Smooth muscle cell of the brain vasculature (primary cell): ENCODE measurements at regions not wholly inside any gene's neighbourhood (a gene's known extent, or its start where the extent isn't known, plus 50 kb on each side); places are given as distances from the start of the nearest gene placed in this dataset.

ENCODE experiments used
- DNase-seq: peaks from one replicate; pipeline ENCODE4 v3.0.0-alpha.2; 2012; ENCODE audit warnings: low read depth, low spot score

DNA sequence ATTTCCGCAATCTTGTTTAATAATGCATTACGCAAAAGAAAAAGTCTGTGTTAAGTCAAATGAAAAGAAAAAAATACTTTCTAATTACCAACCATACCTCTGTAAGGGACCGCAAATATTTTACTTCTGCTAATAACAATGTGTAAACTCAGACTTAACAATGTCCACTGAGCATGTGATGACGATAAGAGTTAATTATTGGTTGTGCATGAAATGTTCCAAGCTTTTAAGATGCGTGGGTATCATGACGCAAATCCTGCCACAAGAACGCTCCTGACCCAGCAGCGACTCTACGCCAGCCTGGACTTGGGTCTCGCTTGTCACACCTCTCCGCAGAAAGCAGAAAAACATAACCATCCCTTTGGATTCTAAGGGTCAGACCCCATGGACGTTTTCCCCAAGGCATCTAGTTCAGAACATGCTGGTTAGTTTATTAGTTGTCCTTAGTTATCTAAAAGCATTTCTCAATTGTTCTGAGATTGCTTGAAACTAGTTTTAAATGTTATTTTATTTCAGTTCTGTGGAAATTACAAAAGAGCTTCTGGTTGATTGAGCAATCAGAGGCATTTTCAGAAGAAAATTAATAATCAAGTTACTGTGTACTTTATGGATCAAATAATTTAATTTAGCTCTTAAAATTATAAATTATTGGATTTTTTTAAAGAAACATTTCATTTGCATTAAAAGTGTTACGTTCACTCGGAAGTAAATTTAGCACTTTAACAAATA lies 779.9 kb upstream of the ARGLU1 start:
- no peak for DNase-seq

GRCh38 chr13:107342747-107343146 lies 774.8 kb upstream of the ARGLU1 start:
- no peak for DNase-seq

DNA sequence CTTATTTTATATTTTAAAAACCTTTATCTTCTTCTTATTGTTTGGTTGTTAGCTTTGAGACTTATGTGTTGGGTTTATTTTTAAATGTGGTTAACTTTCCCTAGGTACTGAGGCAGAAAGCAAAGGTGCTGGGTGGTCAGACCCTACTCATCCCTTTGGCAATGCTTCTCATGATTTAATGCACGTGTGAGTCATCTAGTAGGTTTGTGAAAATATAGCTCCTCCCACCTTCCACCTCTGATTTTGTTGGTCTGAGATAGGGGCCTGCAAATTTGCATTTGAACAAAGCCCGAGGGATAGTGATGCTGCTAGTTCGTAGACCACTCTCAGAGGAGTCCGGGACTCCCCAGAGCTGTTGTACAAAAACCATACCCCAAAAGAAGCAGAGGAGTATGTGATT lies 771.3 kb upstream of the ARGLU1 start:
- no peak for DNase-seq

DNA sequence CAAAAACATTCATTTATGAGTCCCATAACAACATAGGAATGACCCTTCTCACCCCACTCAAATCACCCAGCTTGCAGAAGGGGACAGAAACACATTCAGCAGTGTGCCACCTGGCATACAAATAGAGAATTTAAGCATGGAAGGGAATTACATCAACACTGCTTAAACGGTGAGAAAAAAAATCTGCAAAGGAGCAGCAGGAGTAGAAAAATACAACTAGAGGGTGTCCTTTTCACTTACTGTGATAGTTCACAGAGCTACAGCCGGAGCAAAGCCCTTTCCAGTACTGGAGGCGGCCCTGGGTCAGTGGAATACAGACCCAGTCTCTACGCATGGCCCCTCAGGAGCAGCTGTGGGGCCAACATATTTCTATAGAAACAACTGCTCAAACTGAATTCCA lies 764.3 kb upstream of the ARGLU1 start:
- no peak for DNase-seq

- no peak for DNase-seq
Measured at GRCh38 chr13:107331359-107331758, 763.4 kb upstream of the ARGLU1 start.

DNA sequence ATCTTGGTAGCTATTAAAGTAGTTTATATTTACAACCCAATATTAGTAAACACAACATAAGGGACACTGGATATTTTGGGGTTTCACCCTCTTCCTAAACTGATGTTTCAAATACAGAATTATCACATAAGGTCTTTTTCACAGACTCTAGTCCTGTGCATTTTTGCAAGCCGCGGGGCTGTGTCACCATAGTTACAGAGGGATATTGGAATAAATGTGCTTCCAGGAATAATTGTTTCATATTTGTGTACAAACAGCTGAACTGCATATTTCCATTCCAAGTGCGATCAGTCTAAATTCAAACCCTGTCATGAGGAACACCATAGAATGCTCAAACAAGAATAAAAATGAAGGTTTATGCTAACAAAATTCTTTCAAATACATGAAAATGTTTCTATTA lies 762.5 kb upstream of the ARGLU1 start:
- DNase-seq, result no peak

DNA sequence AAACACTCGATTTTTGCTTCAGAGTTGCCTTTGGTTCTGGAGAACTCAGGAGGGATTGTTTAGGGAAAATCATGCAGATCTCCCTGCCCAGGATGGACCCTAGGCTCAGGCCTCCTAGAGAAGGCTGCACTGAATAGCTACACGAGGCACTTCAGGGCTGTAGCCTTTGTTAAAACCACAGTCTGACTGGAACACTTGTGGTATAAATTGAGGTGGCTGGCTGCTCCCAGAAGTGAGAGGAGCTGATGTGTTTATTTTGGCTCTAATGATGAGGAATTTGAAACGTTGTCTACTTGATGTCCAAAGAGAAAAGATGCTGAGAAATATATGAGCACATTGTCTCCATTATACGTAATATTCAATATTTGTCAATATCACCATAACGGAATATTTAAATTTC lies 762.1 kb upstream of the ARGLU1 start:
- no peak for DNase-seq

- no peak for DNase-seq
Measured at GRCh38 chr13:107324416-107325204, 756.7 kb upstream of the ARGLU1 start.

DNA sequence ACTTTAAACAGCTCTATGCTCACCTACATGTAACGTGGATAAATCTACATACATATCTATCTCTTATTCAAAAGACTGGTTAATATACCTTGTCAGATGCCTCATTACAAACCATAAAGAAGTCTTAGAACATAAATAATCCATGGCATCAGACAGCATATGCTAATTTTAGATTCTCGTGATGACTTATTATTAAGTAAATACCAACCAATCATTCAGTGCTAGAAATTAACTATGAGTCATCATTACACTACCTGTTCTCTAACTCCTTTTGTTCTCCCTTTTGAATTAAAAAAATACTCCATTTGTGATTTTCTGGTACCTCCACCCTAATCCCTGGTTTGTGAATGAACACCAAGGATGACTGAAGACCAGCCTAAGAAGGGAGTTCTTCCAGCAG lies 754.3 kb upstream of the ARGLU1 start:
- no peak for DNase-seq

DNA sequence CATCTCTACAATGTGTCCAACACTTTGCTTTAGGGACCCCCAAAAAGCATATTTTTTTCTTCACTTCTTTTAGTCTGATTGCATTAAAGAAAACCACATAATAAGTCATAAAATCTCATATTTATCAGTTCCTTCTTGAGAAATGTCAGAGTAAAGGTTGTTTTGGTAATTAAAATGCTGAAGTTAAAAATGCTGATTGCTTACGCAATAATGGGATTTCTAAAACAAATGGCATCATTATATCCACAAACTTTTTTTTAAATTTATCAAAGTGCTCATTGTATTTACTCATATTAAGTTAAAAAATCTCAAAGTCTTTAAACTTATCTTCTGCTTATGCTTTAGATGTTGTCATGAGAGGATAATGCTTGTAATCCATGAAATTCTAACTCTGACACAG lies 737.2 kb upstream of the ARGLU1 start:
- no peak for DNase-seq

GRCh38 chr13:107301724-107302374 lies 733.9 kb upstream of the ARGLU1 start:
- DNase-seq, result no peak

DNA sequence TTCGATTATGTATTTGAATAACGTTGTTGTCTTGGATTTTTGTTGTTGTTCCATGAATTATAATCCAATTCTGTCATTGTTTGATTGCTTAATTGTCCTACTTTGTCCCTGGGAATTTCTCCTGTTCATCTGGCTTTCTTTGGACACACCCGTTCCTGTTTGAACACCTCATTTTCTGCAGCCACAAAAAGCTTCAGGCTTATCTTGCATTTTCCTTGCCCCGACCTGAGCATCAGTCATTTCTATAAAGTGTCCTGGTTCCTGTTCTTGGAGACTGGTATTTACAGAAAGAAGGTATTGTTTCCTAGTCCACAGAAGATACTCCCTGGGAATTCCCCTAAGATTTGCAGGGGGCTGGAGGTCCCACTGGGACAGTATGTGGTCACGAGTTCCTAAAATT lies 731.8 kb upstream of the ARGLU1 start:
- DNase-seq, result no peak

DNA sequence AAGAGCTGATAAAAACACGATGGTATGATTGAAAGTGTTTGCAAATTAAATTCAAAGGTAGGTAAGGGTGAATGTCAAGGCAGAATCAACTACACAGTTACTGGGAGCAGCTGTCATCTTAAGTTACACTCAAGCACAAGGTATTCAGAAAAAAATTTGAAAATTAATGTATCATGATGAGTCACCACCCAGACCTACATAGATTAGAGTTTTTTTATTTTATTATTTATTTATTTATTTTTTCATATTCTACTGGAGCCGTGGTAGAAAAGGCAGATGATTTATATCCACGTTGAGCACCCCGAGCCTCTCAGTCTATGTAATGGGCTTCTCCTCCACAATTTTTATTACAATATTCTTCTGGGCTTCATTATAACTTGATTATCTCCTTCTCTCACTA lies 728.9 kb upstream of the ARGLU1 start:
- DNase-seq, result no peak

GRCh38 chr13:107295416-107296140 lies 727.6 kb upstream of the ARGLU1 start:
- no peak for DNase-seq

DNA sequence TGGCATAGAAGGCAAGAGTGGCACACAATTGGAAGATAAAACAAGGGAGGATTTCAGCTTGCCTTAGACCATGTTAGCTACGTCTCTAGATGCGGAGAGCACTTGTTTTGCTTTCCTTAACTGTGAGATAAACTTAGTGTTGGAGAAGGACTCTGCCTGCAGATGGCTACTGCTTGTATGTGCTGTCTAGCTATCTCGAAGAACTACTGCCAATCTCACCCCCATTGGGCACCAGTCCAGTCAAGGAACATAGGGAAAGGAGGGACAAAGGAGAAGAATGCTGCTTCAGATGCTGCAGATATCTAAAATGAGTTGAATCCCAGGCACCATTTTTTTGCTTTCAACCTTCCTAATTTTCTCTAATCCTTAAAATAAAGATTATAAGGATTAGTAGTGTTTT lies 726.0 kb upstream of the ARGLU1 start:
- DNase-seq, result no peak

GRCh38 chr13:107291875-107292274 lies 723.9 kb upstream of the ARGLU1 start:
- DNase-seq, result no peak

GRCh38 chr13:107289540-107289939 lies 721.6 kb upstream of the ARGLU1 start:
- no peak for DNase-seq

DNA sequence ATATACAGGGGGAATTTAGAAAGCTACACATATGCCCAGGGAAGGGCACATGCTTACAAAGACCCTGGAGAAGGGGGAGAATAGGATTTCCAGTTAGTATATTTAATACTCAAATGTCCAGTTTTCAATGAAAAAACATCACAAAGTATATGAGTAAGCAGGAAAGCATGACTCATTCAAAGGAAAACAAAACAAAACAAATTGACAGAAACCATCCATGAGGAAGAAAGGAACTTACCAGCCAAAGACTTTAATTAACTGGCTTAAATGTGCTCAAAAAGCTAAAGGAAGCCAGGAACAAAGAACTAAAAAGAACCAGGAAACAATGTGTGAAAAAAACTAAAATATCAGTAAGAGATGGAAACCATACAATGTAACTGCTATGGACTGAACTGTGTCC lies 716.2 kb upstream of the ARGLU1 start:
- no peak for DNase-seq

GRCh38 chr13:107277911-107278310 lies 710.0 kb upstream of the ARGLU1 start:
- DNase-seq, result no peak

DNA sequence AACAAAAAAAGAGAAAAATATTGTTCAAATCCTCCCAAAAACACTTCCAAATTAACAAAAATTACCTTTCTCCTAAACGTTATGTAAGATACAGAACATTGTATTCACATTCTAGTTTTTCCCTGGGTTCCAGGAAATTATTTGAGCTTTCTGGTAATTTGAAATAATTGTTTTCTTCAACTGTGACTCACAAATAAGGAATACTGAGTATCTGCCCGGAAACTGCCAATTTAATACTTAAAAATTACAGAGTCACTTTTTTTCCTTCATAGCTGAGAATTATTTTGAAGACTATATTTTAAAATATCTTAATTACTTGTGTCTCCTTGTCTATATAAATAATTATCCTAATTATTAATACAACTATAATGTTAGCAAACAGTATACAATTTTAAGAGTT lies 709.0 kb upstream of the ARGLU1 start:
- no peak for DNase-seq

GRCh38 chr13:107275945-107276614 lies 708.1 kb upstream of the ARGLU1 start:
- no peak for DNase-seq

DNA sequence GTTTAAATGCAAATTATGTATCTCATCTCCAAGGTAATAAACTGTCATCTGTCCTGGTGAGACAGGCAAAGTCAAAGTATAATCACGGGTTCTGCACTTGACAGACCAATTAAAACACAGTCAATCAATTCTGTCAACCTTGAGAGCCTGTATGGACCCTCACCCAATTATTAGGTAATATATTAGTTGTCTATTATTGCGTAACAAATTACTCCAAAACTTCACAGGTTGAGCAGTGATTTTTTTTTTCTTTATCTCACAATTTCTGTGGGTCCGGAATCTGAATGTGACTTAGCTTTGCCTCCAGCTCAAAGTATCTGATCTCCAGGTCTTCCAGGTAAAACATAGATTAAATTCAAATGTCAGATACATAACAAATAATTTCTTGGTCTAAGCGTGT lies 707.4 kb upstream of the ARGLU1 start:
- no peak for DNase-seq
